ENCODE measurements at regions not wholly inside any gene's neighbourhood (a gene's known extent, or its start where the extent isn't known, plus 50 kb on each side); places are given as distances from the start of the nearest gene placed in this dataset.

- H3K4me3 ChIP-seq (ENCODE audit: low read depth, low read length, poor library complexity, severe bottlenecking), result no peak overlapping the region
- H3K4me1 ChIP-seq (ENCODE audit: insufficient read depth, low read length, poor library complexity, severe bottlenecking), result no peaks in the 10 kb centered on the region
- no peak for DNase-seq (ENCODE audit: low spot score)
- BruUV-seq (replicated peaks), result no TSS peak
- no peaks in the 10 kb centered on the region for H3K36me3 ChIP-seq (ENCODE audit: insufficient read depth, low read length, poor library complexity, severe bottlenecking)
- ChIA-PET POLR2A (ENCODE audit: low non-redundant PET) (no interaction called here), CTCF (no interaction called here)
- TF ChIP-seq, protein P1, sequence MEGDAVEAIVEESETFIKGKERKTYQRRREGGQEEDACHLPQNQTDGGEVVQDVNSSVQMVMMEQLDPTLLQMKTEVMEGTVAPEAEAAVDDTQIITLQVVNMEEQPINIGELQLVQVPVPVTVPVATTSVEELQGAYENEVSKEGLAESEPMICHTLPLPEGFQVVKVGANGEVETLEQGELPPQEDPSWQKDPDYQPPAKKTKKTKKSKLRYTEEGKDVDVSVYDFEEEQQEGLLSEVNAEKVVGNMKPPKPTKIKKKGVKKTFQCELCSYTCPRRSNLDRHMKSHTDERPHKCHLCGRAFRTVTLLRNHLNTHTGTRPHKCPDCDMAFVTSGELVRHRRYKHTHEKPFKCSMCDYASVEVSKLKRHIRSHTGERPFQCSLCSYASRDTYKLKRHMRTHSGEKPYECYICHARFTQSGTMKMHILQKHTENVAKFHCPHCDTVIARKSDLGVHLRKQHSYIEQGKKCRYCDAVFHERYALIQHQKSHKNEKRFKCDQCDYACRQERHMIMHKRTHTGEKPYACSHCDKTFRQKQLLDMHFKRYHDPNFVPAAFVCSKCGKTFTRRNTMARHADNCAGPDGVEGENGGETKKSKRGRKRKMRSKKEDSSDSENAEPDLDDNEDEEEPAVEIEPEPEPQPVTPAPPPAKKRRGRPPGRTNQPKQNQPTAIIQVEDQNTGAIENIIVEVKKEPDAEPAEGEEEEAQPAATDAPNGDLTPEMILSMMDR (conservative IDR thresholded peaks at IDR 0.05; ENCODE audit: low read depth, low read length), result no peak
- TF ChIP-seq EZH2 (IDR thresholded peaks at IDR 0.05; ENCODE audit: borderline replicate concordance, low read depth, low read length, poor library complexity, severe bottlenecking), result no peak
- H3K9me3 ChIP-seq (ENCODE audit: low read depth, low read length, poor library complexity, severe bottlenecking), result no peaks in the 10 kb centered on the region
- no peaks in the 10 kb centered on the region for H3K27me3 ChIP-seq (replicated peaks; ENCODE audit: insufficient read depth, low read depth, low read length, poor library complexity)
- H3K27ac ChIP-seq (ENCODE audit: low read depth, low read length, poor library complexity, severe bottlenecking), result no peak overlapping the region
- intact Hi-C loops (cut with micrococcal nuclease; ENCODE audit: unreplicated experiment), result no loop called here
Observed at GRCh38 chr4:59994118-59994517, 1206.0 kb upstream of the ADGRL3 start.

DNA sequence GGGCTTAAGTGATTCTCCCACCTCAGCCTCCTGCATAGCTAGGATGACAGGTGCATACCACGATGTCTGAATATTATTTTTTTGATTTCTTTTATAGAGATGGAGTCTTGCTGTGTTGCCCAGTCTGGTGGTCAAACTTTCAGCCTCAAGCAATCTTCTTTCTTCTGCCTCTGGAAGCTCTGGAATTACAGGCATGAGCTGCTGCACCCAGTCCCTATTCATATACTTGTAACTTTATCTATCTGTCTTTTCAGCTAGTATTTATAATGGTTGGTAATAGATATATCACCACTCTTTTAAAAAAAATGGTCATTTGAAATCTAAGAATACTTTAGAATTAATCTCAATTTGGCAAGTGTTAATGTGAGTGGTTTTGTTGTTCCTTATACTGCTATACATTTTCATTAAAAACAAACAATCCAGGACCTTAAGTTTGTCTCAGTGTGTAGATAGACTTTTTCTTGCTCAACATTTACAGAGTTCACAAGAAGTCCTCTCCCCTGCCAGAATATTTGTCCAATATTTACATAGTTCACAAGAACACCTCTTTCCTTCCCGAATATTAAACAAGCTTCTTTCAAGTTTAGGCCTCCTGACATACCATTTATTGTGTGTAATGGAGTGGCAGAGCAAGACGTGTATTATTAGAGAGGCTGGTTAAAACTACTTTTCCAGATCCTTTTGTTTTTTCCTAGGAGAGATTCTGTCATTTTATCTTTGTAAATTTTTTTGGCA is 1197.4 kb upstream of the ADGRL3 start:
- H3K4me1 ChIP-seq (ENCODE audit: insufficient read depth, low read length, poor library complexity, severe bottlenecking), result no peaks in the 10 kb centered on the region
- no peaks in the 10 kb centered on the region for H3K36me3 ChIP-seq (ENCODE audit: insufficient read depth, low read length, poor library complexity, severe bottlenecking)
- ChIA-PET POLR2A (ENCODE audit: low non-redundant PET) (no interaction called here), CTCF (no interaction called here)
- intact Hi-C loops (cut with micrococcal nuclease; ENCODE audit: unreplicated experiment), result no loop called here
- no peak overlapping the region for H3K4me3 ChIP-seq (ENCODE audit: low read depth, low read length, poor library complexity, severe bottlenecking)
- DNase-seq (ENCODE audit: low spot score), result no peak
- TF ChIP-seq EZH2 (IDR thresholded peaks at IDR 0.05; ENCODE audit: borderline replicate concordance, low read depth, low read length, poor library complexity, severe bottlenecking), result no peak
- TF ChIP-seq, protein P1 (conservative IDR thresholded peaks at IDR 0.05; ENCODE audit: low read depth, low read length), result no peak
- H3K27me3 ChIP-seq (replicated peaks; ENCODE audit: insufficient read depth, low read depth, low read length, poor library complexity), result no peaks in the 10 kb centered on the region
- no peaks in the 10 kb centered on the region for H3K9me3 ChIP-seq (ENCODE audit: low read depth, low read length, poor library complexity, severe bottlenecking)
- H3K27ac ChIP-seq (ENCODE audit: low read depth, low read length, poor library complexity, severe bottlenecking), result no peak overlapping the region
- no TSS peak for BruUV-seq (replicated peaks)

GRCh38 chr4:60013464-60014184 is 1186.5 kb upstream of the ADGRL3 start:
- CTCF ChIA-PET, result no interaction called here
- TF ChIP-seq, protein P1 (conservative IDR thresholded peaks at IDR 0.05; ENCODE audit: low read depth, low read length), result no peak
- TF ChIP-seq EZH2 (IDR thresholded peaks at IDR 0.05; ENCODE audit: borderline replicate concordance, low read depth, low read length, poor library complexity, severe bottlenecking), result no peak
- POLR2A ChIA-PET (ENCODE audit: low non-redundant PET), result no interaction called here
- Histone ChIP-seq H3K9me3 (ENCODE audit: low read depth, low read length, poor library complexity, severe bottlenecking) (no peaks in the 10 kb centered on the region), H3K36me3 (ENCODE audit: insufficient read depth, low read length, poor library complexity, severe bottlenecking) (no peaks in the 10 kb centered on the region), H3K4me3 (ENCODE audit: low read depth, low read length, poor library complexity, severe bottlenecking) (no peak overlapping the region), H3K4me1 (ENCODE audit: insufficient read depth, low read length, poor library complexity, severe bottlenecking) (no peaks in the 10 kb centered on the region), H3K27ac (ENCODE audit: low read depth, low read length, poor library complexity, severe bottlenecking) (no peak overlapping the region), H3K27me3 (replicated peaks; ENCODE audit: insufficient read depth, low read depth, low read length, poor library complexity) (no peaks in the 10 kb centered on the region)
- BruUV-seq (replicated peaks), result no TSS peak
- intact Hi-C loops (cut with micrococcal nuclease; ENCODE audit: unreplicated experiment), result no loop called here
- DNase-seq (ENCODE audit: low spot score), result no peak
